Hepatocyte (in vitro differentiated cells): ENCODE measurements at regions not wholly inside any gene's neighbourhood (a gene's known extent, or its start where the extent isn't known, plus 50 kb on each side); places are given as distances from the start of the nearest gene placed in this dataset.

ENCODE experiments used
- CTCF ChIP-seq: fragments of 200-600 bp; sonication (generic); IDR thresholded peaks from 2 replicates; pipeline ENCODE4 v1.5.1; 2016; ENCODE audit warnings: antibody characterized with exemption, mild to moderate bottlenecking; ENCODE audit not compliant: poor library complexity
- EZH2 ChIP-seq: fragments of 200-600 bp; sonication (generic); IDR thresholded peaks from 2 replicates; pipeline ENCODE4 v1.6.1; 2016; ENCODE audit warnings: antibody characterized with exemption, mild to moderate bottlenecking, borderline replicate concordance

GRCh38 chr1:188325211-188325610, 1496.5 kb downstream of the PLA2G4A start:
- TF ChIP-seq CTCF: no peak
- TF ChIP-seq EZH2: no peak
